ENCODE measurements at regions not wholly inside any gene's neighbourhood (a gene's known extent, or its start where the extent isn't known, plus 50 kb on each side); places are given as distances from the start of the nearest gene placed in this dataset.

- TF ChIP-seq CTCF (IDR thresholded peaks at IDR 0.05), result no peak
- TF ChIP-seq POLR2A (IDR thresholded peaks at IDR 0.05), result no peak
- no peak for TF ChIP-seq POLR2AphosphoS5 (IDR thresholded peaks at IDR 0.05; ENCODE audit: insufficient read depth in 1 of 2, low read depth in 1 of 2)
Measured at GRCh38 chr10:8403711-8404371, 349.4 kb downstream of the GATA3 start.
